IPS-20b (cell line): ENCODE measurements at regions not wholly inside any gene's neighbourhood (a gene's known extent, or its start where the extent isn't known, plus 50 kb on each side); places are given as distances from the start of the nearest gene placed in this dataset.
"Not testable (repeated sequence)": the region's sequence is repeated elsewhere in the genome, so short reads cannot be mapped to it uniquely, and the experiment has no call there.

ENCODE experiments used
- H3K27ac ChIP-seq: one replicate; pipeline ENCODE4 v1.5.1; 2013; ENCODE audit warnings: low read length
- H3K27me3 ChIP-seq: 2 replicates; pipeline ENCODE4 v1.6.1; 2013; ENCODE audit warnings: mild to moderate bottlenecking, low read length, inconsistent platforms; ENCODE audit not compliant: insufficient read depth
- H3K36me3 ChIP-seq: 2 replicates; pipeline ENCODE4 v1.6.1; 2013; ENCODE audit warnings: low read depth, mild to moderate bottlenecking, inconsistent platforms, low read length, moderate library complexity; ENCODE audit not compliant: insufficient read depth
- H3K4me1 ChIP-seq: 2 replicates; pipeline ENCODE4 v1.6.1; 2013; ENCODE audit warnings: mild to moderate bottlenecking, control low read depth, inconsistent platforms, low read length, moderate library complexity; ENCODE audit not compliant: insufficient read depth
- H3K4me3 ChIP-seq: 2 replicates; pipeline ENCODE4 v1.5.1; 2013; ENCODE audit warnings: mild to moderate bottlenecking, low read length, inconsistent platforms
- H3K9ac ChIP-seq: 2 replicates; pipeline ENCODE4 v1.6.1; 2013; ENCODE audit warnings: low read depth, mild to moderate bottlenecking, inconsistent platforms, low read length, moderate library complexity
- H3K9me3 ChIP-seq: 2 replicates; pipeline ENCODE4 v1.6.1; 2013; ENCODE audit warnings: mild to moderate bottlenecking, low read depth, low read length, inconsistent platforms; ENCODE audit not compliant: insufficient read depth

DNA sequence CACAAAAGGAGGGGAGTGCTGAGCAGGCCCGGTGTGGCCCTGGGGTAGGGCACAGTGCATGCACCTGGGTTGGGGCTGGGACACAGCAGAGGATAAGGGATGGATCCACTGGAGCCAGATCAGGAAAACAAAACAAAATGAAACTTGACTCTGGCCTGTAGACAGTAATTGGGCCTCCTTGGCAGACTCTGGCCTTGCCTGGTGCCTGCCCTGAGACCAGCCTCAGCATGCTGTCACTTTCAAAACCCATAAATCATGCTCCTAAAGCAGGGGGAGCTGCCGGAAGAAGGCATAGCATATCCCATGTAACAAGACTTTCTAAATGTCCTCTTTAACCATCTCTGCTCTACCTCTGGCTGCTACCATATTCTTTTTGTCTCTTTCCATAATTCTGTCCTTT lies 61.1 kb upstream of the IGFBP5 start:
- Histone ChIP-seq H3K9ac (no peak overlapping the region), H3K27me3 (no peaks in the 10 kb centered on the region; the same call in 1 of the 2 replicates), H3K4me1 (no peaks in the 10 kb centered on the region), H3K9me3 (no peaks in the 10 kb centered on the region), H3K36me3 (no peaks in the 10 kb centered on the region), H3K27ac (no peak overlapping the region), H3K4me3 (no peak overlapping the region)

DNA sequence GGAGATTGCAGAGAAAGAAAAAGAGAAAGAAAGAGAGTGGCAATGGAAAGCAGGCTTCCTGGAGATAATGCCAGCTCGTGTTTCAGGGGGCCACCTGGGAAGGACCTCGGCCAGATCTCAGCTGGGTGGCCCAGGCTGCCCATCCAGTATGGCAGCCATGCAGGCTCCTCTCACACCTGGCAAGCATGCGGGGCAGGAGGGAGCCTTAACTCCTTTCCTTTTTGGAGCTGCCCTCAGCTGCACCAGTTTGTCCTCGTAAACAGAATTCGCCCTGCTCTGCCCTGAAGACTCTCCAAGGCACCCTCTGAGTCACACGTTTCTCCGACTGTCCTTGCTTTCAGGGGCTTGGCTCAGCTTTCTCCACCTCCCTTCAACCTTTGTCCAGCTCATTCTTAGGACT lies 59.5 kb upstream of the IGFBP5 start:
- no peak overlapping the region for H3K9ac ChIP-seq
- H3K36me3 ChIP-seq: no peaks in the 10 kb centered on the region
- no peak overlapping the region for H3K27ac ChIP-seq
- H3K9me3 ChIP-seq: no peaks in the 10 kb centered on the region
- no peaks in the 10 kb centered on the region; the same call in 1 of the 2 replicates for H3K27me3 ChIP-seq
- no peaks in the 10 kb centered on the region for H3K4me1 ChIP-seq
- H3K4me3 ChIP-seq: no peak overlapping the region

DNA sequence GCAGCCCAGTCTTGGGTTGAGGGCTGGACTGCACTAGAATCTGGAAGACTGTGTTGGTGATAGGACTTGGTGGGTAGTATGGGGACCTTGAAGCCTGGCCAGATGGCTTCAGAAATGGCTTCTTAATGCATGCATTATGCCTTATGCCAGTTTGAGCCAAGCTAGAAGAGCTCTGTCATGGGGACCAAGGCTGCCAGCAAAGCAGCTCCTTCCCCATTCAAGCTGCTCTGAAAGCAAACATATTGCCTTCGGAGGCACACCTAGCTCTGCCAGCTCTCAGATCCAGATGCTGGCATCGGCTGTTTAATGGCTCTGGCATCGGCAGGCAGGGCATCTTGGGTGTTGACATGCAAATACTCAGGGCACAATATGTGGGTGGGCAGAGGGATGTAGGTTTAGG lies 59.0 kb upstream of the IGFBP5 start:
- Histone ChIP-seq H3K36me3 (no peaks in the 10 kb centered on the region), H3K9me3 (no peaks in the 10 kb centered on the region), H3K9ac (no peak overlapping the region), H3K27me3 (no peaks in the 10 kb centered on the region; the same call in 1 of the 2 replicates), H3K4me3 (no peak overlapping the region), H3K4me1 (no peaks in the 10 kb centered on the region), H3K27ac (no peak overlapping the region)

DNA sequence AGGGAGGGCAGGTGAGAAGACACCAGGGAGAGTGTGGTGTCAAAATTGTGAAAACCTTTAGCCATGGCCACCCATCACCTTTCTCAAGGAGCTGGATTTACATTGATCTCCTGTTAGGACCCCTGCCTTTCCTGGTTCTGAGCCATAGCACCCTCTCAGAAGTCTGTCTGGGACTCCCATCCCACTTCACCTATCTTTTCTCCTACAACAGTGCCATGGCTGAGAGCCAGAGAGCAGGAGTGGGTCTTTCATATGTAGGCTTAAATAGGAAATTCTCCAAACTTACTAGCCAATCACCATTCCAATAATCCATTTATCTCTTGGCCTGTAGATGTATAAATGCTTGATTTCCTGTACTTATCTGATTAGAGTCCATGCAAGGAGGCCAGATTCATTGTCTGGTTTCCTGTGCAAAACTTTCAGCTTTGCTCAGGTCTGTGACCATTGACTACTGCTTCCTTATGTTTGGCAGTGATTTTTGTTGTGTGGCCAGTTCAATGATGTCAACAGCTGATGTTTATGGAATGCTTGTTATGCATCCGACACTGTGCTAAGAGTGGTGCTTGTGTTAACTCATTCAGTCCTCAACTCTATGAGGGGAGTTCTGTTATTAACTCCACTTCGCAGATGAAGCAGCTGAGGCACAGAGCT lies 57.6 kb upstream of the IGFBP5 start:
- no peak overlapping the region for H3K4me3 ChIP-seq
- H3K36me3 ChIP-seq: no peaks in the 10 kb centered on the region
- no peaks in the 10 kb centered on the region for H3K9me3 ChIP-seq
- H3K9ac ChIP-seq: no peak overlapping the region
- no peak overlapping the region for H3K27ac ChIP-seq
- H3K4me1 ChIP-seq: no peaks in the 10 kb centered on the region
- H3K27me3 ChIP-seq: no peaks in the 10 kb centered on the region; the same call in 1 of the 2 replicates

DNA sequence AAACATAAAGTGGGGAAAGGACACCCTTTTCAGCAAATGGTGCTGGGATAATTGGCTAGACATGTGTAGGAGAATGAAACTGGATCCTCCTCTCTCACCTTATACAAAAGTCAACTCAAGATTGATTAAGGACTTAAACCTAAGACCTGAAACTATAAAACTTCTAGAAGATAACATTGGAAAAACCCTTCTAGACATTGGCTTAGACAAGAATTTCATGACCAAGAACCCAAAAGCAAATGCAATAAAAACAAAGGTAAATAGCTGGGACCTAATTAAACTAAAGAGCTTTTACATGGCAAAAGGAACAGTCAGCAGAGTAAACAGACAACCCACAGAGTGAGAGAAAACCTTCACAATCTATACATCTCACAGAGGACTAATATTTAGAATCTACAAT lies 55.4 kb upstream of the IGFBP5 start:
- not testable (repeated sequence) for H3K27me3 ChIP-seq, H3K9ac ChIP-seq, H3K27ac ChIP-seq, H3K36me3 ChIP-seq, H3K9me3 ChIP-seq, H3K4me3 ChIP-seq, H3K4me1 ChIP-seq

DNA sequence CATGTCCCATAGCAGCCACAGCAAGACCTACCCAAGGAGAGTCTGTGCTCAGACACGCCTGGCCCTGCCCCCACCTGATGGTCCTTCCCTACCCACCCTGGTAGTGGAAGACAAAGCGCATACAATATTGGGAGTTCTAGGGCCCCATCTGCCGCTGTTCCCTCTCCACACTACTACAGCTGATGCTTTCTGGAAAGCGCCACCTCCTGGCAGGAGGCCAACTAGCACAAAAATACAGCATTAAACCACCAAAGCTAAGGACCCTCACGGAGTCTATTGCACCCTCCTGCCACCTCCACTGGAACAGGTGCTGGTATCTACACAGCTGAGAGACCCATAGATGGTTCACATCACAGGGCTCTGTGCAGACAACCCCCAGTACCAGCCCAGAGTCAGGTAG lies 50.9 kb upstream of the IGFBP5 start:
- not testable (repeated sequence) for H3K9me3 ChIP-seq, H3K36me3 ChIP-seq, H3K9ac ChIP-seq, H3K4me1 ChIP-seq, H3K27me3 ChIP-seq, H3K4me3 ChIP-seq, H3K27ac ChIP-seq

DNA sequence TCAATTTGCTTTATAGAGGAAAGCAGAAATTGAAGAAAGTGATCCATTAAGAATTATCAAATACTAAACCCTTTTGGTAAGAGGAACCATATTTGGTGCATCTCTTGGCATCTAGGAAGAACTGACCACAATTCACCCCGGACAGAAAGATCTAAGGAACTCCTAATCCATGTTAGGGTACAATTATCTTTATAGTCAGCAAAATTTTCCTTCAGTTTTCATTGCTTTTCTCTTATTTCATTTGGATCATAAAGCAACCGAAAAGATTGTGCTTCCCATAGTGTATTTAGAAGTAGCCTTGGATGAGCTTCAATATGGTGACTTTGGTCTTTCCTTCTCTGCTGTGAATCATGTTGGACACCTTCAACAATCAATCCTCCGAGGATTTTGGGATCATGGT lies 50.1 kb upstream of the IGFBP5 start:
- Histone ChIP-seq H3K27ac (no peak overlapping the region), H3K9me3 (no peaks in the 10 kb centered on the region), H3K27me3 (no peaks in the 10 kb centered on the region), H3K36me3 (no peaks in the 10 kb centered on the region), H3K4me3 (no peak overlapping the region), H3K4me1 (no peaks in the 10 kb centered on the region), H3K9ac (no peak overlapping the region)
